OCI-M2 (cell line): ENCODE measurements at regions not wholly inside any gene's neighbourhood (a gene's known extent, or its start where the extent isn't known, plus 50 kb on each side); places are given as distances from the start of the nearest gene placed in this dataset.
"Not testable (repeated sequence)": the region's sequence is repeated elsewhere in the genome, so short reads cannot be mapped to it uniquely, and the experiment has no call there.

ENCODE experiments used
- DNase-seq: peaks from one replicate; lab custom pipeline; 2025; ENCODE audit not compliant: unreplicated experiment; lab: John Stamatoyannopoulos, UW

DNA sequence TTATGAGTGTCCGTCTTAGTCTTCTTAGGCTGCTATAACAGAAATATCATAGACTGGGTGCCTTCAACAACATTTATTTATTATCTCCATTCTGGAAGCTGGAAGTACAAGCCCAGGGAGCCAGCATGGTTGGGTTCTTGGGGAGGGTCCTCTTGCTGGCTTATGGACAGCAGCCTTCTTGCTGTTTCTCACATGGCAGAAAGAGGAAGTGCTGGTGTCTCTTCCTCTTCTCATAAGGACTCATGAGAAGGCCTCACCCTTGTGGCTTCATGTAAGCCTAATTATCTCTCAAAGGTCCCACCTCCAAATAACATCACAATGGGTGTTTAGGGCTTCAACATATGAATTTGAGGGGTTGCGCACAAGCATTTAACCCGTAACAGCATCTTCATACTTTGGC is 207.0 kb upstream of the COX10 start:
- DNase-seq: no peak

DNA sequence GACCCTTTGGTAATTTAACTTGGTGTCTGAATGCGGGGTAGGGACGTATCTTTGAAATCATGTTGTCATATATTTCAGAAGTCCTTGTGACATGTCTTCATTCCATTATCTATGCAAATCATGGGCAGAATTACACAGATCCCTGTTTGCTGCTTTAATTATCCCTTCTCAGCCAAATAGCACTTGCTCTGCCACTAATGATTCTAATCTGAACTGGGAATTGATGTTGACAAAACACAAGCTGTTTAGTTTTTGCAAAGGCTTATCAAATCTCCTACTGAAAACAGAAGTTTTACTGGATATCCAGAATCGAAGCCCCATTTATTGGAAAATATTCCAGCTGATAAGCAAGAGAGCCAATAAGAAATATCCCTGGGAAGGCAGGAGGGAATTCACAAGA is 205.9 kb upstream of the COX10 start:
- DNase-seq: no peak

DNA sequence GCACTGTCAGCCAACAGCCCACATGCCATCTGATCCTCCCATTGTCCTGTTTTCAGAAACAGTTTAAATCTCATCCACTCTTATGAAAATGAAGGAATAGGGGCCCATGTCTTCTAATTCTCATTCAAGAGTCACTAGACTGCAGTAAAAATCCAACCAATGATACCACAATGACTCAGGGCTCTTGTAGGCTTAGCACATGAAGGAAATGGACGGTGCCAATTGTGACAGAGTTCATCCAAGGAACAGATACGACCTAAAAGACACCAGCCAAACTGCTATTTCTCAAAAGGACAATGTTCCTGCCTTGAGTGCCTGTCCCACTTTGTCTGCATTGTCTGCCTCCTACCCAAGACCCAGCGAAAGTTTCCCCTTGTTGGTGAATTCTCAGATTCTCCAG is 204.8 kb upstream of the COX10 start:
- DNase-seq: no peak

DNA sequence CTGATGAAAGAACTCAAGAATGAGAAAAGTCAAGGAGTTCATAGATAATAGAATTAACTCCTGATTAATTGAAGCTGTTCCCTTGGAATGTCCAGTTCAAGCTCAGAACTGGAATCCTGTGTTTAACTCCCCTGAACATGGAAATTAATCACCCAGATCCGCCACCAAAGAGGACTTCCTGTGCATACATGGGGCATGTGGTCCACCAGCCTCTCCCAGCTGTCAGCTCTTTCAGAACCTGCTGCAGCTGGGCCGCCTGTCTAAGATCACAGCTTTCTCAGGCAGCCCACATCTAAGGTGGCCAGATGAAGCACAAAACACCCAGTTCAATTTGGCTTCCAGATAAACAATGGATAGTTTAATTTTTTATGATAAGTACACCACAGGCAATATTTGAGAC is 203.7 kb upstream of the COX10 start:
- DNase-seq: no peak

DNA sequence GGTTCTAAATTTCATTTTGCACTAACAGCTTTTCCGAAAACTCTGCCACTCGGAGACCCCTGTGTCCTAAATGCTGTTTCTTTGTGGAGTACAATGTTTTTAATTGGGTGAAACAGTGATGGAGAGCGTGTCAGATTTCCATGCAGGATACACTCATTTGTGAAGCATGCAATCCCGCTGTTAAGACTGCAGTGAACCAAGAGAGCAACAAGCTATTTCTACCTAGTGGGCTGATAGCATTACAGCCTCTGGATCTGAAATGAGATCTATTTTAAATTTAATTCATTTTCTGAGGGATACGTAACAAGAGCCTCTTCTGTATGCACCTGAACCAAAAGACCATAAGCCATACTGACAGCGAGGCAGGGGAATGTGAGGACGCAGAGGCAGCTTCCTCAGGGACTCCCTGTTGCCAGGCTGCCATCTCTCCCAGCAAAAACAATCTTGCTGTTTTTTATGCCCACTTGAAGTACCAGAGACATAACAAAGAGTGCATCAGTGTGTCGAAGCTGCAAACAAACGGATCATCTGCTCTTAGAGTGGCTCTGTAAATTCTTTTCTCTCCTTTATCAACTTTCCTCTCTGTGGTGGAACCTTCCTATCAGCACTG is 199.9 kb upstream of the COX10 start:
- no peak for DNase-seq

DNA sequence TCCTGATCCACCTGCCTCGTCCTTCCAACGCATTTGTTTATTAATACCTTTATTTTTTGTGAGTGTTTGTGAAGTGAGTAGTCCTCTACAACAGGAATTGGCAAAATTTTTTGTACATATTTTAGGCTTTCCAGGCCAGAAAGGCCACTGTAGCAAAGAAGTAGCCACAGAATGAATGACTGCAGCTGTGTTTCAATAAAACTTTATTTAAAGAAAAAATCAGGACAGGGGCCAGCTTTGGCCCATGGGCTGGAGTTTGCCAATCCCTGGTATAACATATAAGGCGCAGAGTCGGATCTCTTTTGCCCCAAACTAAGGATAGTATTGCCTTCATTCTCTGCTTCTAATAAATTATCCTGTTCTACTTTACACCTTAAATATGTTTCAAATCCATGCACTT is 198.0 kb upstream of the COX10 start:
- DNase-seq: no peak

DNA sequence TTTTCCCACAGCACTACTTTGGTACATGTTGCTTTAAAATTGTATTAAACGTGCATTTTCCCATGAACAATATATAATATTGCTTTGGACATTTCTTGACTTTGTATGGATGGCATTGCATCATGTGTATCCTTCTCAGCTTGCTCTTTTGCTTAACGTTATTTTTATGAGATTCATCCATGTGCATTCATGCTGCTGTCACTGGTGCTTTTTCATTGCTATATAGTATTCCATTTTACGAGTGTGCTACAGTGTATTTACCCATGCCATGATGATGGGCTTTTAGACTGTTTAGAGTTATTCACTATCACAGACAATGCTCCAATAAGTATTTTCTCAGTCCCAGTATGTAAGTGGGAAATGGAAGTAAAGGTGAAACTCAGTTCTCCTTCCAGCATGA is 195.2 kb upstream of the COX10 start:
- DNase-seq: no peak

DNA sequence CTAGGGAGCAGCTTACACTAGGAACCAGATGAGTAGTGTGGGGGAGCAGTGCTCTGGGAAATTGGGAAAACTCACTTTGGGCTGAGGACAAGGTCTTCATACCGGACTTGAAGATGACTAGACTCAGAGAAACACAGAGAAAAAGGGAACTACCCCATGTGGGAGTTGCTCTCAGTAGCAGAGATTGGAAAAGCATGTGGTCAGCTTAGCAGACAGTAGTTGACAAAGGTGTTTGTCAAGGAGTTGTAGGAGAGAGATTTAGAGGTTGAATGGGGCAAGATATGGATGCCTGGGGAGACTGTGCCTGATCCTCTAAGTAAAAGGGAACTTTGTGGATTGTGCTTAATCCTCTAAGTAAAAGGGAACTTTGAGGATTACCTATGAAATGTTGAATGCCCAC is 194.5 kb upstream of the COX10 start:
- no peak for DNase-seq

DNA sequence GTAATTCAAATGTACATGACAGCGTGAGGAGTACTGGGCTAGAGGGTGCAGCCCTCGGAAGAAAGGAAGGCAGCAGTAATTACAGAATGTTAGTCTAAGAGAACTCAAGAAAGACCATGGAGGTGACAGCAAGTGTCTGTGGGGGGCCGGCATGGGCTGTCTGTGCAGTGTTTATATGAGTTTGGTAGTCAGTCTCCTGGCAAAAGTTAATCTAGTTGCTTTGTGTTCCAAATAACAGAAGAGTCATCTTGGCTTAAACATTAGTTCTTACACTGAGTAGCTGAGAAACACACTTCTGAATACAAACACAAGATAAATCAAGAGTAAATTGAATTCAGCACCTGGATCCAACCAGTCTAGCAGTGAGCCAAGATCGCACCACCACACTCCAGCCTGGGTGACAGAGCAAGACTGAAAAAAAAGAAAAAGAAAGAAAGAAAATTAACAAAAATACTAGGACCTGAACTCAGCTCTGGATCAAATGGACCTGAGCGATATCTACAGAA is 189.3 kb upstream of the COX10 start:
- no peak for DNase-seq

DNA sequence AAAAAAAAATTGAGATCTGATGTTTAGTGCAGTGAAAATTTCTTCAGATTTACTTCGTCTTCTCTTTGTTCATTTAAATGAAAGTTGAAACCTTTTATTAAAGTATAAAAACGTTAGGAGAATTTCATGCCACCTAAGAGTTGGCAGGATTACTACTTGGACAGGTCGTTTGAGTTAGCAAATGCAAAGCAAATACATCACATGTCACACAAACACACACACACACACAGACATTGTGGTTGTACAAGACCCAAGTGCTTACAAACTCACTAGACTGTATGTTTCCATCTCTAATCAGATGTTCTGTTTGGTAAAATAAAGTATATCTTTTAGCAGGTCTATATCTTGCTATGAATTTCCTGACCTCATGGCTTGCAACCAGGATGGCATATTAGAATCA is 185.6 kb upstream of the COX10 start:
- no peak for DNase-seq

DNA sequence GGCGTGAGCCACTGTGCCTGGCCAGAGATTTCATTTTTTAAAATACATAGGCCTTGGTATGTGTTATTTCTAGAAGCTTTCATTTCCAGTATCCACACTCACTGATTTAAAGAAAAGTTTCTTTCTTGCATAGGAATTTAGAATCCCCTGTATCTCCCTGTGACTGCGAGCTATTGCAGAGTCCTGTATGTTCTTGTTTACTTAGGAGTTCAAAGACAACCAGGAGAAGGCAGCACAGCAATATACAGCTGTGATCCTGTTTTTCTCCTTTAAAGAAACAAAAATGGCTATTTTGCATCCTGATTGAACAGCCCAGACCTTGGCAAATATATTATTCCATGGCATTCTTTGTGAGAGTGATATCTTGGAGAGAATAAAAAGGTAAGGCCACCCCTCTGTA is 185.0 kb upstream of the COX10 start:
- no peak for DNase-seq

DNA sequence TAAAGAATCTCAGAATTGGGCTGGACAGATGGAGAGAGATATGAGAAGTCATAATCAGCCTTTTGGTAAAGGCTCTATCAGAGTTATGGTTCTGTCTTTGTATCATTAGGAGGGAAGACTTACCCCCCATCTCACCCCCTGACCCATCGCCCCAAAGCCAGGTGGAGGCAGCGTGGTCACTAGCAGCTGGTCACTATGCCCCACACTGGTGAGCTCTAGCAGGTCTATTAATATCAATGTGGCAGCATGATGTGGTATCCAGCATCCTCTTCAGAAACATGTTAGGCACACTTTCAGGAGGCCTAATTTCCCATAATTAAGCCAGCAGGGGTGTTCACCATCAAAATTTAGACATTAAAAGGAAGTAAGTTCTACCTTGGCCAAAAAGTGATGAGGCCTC is 183.8 kb upstream of the COX10 start:
- no peak for DNase-seq

DNA sequence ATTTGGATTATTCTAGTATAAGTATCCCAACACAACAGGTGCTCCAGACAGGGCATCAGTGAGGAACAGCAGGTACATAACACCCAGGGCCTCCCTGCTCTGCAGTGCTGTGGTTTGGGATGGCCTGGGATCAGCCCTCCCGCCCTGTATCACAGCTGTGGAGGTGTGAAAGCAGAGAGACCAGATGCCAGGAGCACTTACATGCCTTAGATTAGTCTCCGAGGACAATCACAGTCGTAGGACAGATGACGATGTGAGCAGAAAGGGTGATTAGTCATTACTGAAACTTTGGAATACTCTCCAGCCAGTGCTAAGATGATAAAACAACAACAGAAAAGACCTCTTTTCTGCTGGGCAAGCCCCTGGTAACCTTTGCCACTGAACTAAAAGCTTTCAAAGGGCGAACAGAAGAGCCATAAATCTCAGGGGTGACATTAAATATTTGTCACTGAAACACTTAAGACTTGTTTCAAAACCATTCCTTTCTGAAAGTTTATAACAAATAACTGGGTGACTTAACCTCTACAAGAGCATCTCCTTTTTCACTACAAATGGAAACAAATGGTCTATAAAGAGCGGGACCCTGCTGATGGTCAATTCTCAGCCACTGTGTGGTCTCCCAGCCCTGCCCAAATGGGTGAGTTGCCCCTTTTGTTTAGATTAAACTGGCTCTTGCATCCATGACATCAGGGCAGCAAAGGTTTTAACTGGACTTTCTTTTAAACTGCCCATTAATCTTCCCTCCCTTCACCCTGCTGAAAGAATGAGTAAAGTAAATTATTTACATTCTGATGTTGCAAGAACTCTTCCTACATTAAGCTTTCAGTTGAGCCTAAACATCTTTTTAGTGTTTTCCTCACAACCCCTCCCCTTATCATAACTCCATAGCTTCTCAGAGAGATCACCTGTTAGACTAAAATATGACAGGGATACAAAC is 183.1 kb upstream of the COX10 start:
- no peak for DNase-seq

DNA sequence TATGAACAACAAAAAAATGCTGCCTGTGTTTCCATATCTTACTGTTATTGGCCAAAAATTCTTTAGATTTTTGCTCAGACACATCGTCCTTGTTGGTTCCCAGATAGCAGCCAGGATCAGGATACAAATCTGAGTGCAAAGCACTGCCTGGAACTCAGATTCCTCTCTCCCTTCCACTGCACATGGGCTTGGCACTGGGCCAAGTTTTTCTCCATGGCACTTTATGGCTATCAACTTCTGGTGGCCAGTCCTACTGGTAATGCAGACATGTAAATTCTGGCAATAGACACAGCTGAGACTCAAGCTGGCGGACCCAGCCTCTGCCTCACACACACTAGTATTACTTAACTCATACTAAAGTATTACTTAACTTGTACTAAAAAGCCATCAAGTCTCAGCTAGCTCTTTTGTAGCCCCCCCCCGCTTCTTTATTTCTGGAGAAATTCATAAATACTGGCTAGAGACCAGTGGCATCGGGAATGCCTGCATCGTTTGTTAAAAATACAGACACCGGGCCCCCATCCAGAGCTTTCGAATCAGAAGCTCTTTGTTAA is 181.2 kb upstream of the COX10 start:
- no peak for DNase-seq

DNA sequence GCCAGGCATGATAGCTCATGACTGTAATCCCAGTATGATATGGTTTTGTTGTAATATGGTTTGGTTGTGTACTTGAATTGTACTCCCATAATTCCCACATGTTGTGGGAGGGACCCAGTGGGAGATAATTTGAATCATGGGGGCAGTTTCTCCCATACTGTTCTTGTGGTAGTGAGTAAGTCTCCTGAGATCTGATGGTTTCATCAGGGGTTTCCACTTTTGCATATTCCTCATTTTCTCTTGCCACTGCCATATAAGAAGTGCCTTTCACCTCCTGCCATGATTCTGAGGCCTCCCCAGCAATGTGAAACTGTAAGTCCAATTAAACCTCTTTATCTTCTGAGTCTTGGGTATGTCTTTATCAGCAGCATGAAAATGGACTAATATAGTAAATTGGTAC is 160.3 kb upstream of the COX10 start:
- DNase-seq: not testable (repeated sequence)

DNA sequence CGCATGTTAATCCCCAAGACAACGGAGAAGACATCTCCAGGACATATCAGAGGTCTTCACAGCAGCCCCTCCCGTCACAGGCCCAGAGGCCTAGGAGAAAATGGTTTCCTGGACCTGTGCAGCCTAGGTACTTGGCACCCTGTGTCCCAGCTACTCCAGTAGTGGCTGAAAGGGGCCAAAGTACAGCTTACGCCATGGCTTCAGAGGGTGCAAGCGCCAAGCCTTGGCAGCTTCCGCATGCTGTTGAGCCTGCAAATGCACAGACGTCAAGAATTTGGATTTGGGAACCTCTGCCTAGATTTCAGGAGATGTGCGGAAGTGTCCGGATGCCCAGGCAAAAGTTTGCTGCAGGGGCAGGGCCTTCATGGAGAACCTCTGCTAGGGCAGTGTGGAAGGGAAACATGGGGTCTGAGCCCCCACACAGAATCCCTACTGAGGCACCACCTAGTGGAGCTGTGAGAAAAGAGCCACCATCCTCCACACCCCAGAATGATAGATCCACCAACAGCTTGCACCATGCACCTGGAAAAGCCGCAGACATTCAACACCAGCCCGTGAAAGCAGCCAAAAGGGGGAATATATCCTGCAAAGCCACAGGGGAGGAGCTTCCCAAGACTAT is 159.3 kb upstream of the COX10 start:
- no peak for DNase-seq

DNA sequence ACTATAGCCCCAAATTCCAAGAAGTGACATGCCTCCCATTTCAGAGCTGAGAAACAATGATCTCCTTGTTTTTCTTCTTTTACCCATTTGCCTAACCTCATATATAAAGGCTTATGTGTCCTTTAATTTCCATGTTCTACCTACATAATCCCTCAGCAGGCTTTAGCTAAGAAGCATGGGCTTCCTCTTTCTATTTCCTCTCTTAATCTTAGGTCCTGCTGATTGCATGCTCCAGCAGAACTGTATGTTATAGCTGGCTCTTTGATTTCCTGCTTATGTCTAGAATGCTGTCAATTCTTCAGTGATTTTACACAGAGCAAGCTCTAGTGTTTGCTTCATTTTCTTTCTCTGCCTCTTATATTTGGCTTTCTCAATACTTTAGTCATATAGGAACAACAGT is 151.7 kb upstream of the COX10 start:
- no peak for DNase-seq

DNA sequence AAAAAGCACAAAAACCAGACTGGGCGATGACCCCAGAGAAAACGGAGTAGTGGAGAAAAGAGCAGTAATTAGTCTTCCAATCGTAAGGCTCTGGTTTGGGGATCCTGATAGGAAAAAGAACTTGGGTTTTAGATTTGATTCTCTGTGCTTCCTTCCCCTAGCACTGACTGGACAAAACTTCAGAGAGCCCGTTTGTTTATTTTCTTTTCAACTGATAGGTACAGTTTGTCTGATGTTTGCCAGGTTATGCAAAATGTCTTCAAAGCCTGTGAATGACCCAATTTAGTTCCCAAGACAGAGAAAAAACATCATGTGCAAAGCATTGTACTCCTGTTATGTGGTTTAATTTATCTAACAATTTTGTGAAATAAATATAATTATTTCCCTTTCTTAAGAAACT is 151.1 kb upstream of the COX10 start:
- no peak for DNase-seq

DNA sequence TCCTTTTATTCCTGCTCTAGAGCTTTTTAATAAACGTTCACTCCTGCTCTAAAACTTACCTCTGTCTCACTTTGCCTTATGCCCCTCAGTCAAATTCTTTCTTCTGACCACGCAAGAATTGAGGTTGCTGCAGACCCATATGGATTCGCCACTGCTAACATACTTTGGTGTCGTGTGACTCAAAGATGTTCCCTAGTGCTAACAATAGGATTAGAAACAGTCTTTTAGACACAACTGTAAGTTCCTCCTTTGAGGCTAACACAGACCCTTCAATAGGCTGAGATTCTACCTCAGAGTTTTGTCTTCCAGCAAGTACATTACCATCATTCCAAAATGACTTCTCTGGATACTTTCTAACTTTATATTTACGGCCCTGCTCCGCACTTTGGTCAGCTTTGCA is 149.5 kb upstream of the COX10 start:
- DNase-seq: no peak

DNA sequence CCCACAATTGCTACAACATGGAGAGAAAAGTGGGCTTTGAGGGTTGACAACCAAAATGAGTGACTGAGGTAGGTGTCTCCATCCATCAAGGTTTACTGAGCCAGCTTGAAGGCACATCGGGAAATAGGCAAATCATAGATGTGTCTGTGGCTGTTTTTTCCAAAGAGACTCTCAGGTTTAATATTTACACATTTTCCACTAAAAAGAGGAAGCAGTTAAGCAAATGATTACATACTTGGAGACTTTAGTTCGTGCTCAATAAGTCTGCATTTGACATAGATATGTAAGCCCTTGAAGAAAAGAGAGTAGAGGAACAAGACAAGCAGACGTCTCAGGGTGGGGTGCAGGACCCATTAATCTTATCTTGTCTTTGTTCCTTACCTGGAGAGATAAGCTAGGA is 148.9 kb upstream of the COX10 start:
- DNase-seq: no peak

DNA sequence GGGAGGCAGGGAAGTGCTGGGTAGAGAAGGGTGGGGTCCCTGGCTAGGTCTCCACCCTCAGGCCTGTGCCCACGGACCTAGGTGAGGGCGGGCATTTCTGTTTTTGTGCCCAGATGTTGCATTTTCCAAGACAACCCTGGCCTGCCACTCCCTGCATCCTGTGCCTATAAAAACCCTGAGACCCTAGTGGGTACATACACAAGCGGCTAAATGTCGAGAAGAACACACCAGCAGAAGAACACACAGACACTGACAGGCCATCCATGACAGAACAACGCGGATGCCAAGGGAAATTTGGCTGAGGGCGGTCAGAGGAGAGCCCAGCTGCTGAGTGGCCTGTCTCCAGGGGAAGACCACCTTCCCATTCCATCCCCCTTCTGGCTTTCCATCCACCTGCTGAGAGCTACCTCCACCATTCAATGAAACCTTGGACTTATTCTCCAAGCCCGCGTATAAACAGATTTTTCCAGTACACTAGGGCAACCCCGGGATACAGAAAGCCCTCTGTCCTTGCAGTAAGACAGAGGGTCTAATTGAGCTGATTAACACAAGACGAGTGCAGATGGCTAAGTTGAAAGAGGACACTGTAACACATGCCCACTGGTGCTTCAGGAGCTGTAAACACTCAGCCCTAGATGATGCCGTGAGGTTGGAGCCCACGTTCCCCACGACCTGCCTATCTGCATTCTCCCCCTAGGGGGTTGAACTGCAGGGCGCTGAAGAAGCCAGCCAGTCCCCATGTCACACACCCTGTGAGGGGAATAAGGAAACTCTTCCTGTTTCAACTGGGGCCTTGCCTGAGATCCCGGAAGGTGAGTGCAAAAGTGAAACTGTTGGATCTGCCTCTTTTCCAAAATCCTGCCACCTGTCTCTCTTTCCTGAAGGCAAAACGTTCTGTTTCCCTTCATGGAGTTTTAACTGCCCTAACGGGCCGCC is 147.2 kb upstream of the COX10 start:
- DNase-seq: no peak
